RWPE2 (cell line): ENCODE measurements at regions not wholly inside any gene's neighbourhood (a gene's known extent, or its start where the extent isn't known, plus 50 kb on each side); places are given as distances from the start of the nearest gene placed in this dataset.
"Not testable (repeated sequence)": the region's sequence is repeated elsewhere in the genome, so short reads cannot be mapped to it uniquely, and the experiment has no call there.

ENCODE experiments used
- ATAC-seq: fragments of 200-7000 bp; cut with Tn5 transposase; 3 replicates; pipeline ENCODE4 v1.9.1; 2021; ENCODE audit warnings: low read depth
- DNase-seq: peaks from one replicate; pipeline ENCODE4 v3.0.0-alpha.2; 2020; ENCODE audit warnings: low spot score
- H3K27ac ChIP-seq: fragments of 450-650 bp; 2 replicates; pipeline ENCODE4 v1.5.1; 2017; ENCODE audit warnings: mild to moderate bottlenecking; ENCODE audit not compliant: poor library complexity, severe bottlenecking
- H3K27me3 ChIP-seq: fragments of 250-450 bp; sonication (Bioruptor Pico); 2 replicates; pipeline ENCODE4 v1.5.1; 2021; ENCODE audit warnings: mild to moderate bottlenecking, moderate library complexity; ENCODE audit not compliant: insufficient read depth, poor library complexity, severe bottlenecking
- H3K36me3 ChIP-seq: fragments of 250-450 bp; sonication (Bioruptor Pico); 2 replicates; pipeline ENCODE4 v1.5.1; 2020; ENCODE audit warnings: low read depth, mild to moderate bottlenecking, moderate library complexity
- H3K4me1 ChIP-seq: fragments of 250-450 bp; sonication (Bioruptor Pico); 2 replicates; pipeline ENCODE4 v1.5.1; 2021; ENCODE audit warnings: mild to moderate bottlenecking, moderate library complexity; ENCODE audit not compliant: insufficient read depth, poor library complexity, severe bottlenecking
- H3K4me3 ChIP-seq: fragments of 250-450 bp; sonication (Bioruptor Pico); 2 replicates; pipeline ENCODE4 v1.5.1; 2021; ENCODE audit warnings: mild to moderate bottlenecking, moderate library complexity; ENCODE audit not compliant: severe bottlenecking
- H3K9me3 ChIP-seq: fragments of 250-450 bp; sonication (Bioruptor Pico); 2 replicates; pipeline ENCODE4 v1.5.1; 2021; ENCODE audit warnings: mild to moderate bottlenecking, moderate library complexity; ENCODE audit not compliant: severe bottlenecking
- CTCF ChIP-seq: fragments of 450-650 bp; IDR thresholded peaks from one replicate; pipeline ENCODE4 v1.5.1; 2017; ENCODE audit warnings: mild to moderate bottlenecking, moderate library complexity; ENCODE audit not compliant: poor library complexity, severe bottlenecking

- no peak overlapping the region for H3K4me3 ChIP-seq
- no peak for TF ChIP-seq CTCF
- H3K27me3 ChIP-seq, result no peaks in the 10 kb centered on the region
- no peak for ATAC-seq
- no peaks in the 10 kb centered on the region for H3K36me3 ChIP-seq
- no peak overlapping the region for H3K27ac ChIP-seq
- no peak for DNase-seq
- H3K4me1 ChIP-seq, result no peaks in the 10 kb centered on the region
- H3K9me3 ChIP-seq, result no peaks in the 10 kb centered on the region
These were observed 232.0 kb upstream of the NRXN1 start for GRCh38 chr2:51263951-51264350.

GRCh38 chr2:51263101-51263500 is 231.2 kb upstream of the NRXN1 start:
- not testable (repeated sequence) for H3K27ac ChIP-seq, ATAC-seq, DNase-seq, H3K9me3 ChIP-seq, H3K27me3 ChIP-seq, H3K4me1 ChIP-seq, H3K4me3 ChIP-seq, H3K36me3 ChIP-seq

GRCh38 chr2:51258301-51258700 is 226.4 kb upstream of the NRXN1 start:
- no peak overlapping the region for H3K4me3 ChIP-seq
- ATAC-seq, result no peak
- no peak for DNase-seq
- no peaks in the 10 kb centered on the region for H3K4me1 ChIP-seq
- no peak overlapping the region for H3K27ac ChIP-seq
- no peaks in the 10 kb centered on the region for H3K27me3 ChIP-seq
- no peaks in the 10 kb centered on the region for H3K36me3 ChIP-seq
- no peak for TF ChIP-seq CTCF
- no peaks in the 10 kb centered on the region for H3K9me3 ChIP-seq

- H3K36me3 ChIP-seq, result no peaks in the 10 kb centered on the region
- no peak overlapping the region for H3K27ac ChIP-seq
- no peaks in the 10 kb centered on the region for H3K9me3 ChIP-seq
These were observed 224.8 kb upstream of the NRXN1 start for GRCh38 chr2:51256736-51257135.

GRCh38 chr2:51251356-51251755 is 219.4 kb upstream of the NRXN1 start:
- Histone ChIP-seq H3K27ac (no peak overlapping the region), H3K4me1 (no peaks in the 10 kb centered on the region), H3K36me3 (no peaks in the 10 kb centered on the region), H3K4me3 (no peak overlapping the region), H3K27me3 (no peaks in the 10 kb centered on the region), H3K9me3 (no peaks in the 10 kb centered on the region)
- DNase-seq (no peak), ATAC-seq (no peak)
- no peak for TF ChIP-seq CTCF

More at GRCh38 chr2:51256736-51257135, 224.8 kb upstream of the NRXN1 start:
- no peak for TF ChIP-seq CTCF
- no peak for DNase-seq
- no peaks in the 10 kb centered on the region for H3K27me3 ChIP-seq
- ATAC-seq, result no peak
- no peak overlapping the region for H3K4me3 ChIP-seq
- H3K4me1 ChIP-seq, result no peaks in the 10 kb centered on the region
